ENCODE measurements at regions not wholly inside any gene's neighbourhood (a gene's known extent, or its start where the extent isn't known, plus 50 kb on each side); places are given as distances from the start of the nearest gene placed in this dataset.

- H3K14ac ChIP-seq (replicated peaks; ENCODE audit: low read depth, low read length), result no peak overlapping the region
- H2BK5ac ChIP-seq (ENCODE audit: low read depth, low read length, poor library complexity, severe bottlenecking), result no peak overlapping the region
- no peak overlapping the region for H2AK5ac ChIP-seq (ENCODE audit: low read depth, low read length)
- dilution Hi-C loops (cut with HindIII; ENCODE audit: low sequenced_read_pairs, unreplicated experiment), result no loop called here
- no peak overlapping the region for H2AK9ac ChIP-seq (replicated peaks; ENCODE audit: low read depth, low read length, poor library complexity)
- H3K4me2 ChIP-seq (ENCODE audit: low read depth, low read length), result no peak overlapping the region
- H3K4ac ChIP-seq (ENCODE audit: low read depth, low read length), result no peak overlapping the region
- H3K79me1 ChIP-seq (ENCODE audit: low read depth in 1 of 2, low read length in 2 of 2), result no peaks in the 10 kb centered on the region
- in situ Hi-C loops (cut with MboI; ENCODE audit: low sequenced_read_pairs), result no loop called here
- WGBS, 2 experiments (ENCODE audit: extremely low coverage in 2 of 2, insufficient read length in 1 of 2), result no CpG with 5 or more reads among the region's 5 CpGs
- H3K27me3 ChIP-seq (ENCODE audit: control insufficient read depth, insufficient read depth, low read length), result no peaks in the 10 kb centered on the region
- no peak overlapping the region for H4K8ac ChIP-seq (ENCODE audit: low read depth in 2 of 2, low read length in 2 of 2)
- no peak overlapping the region for H2AFZ ChIP-seq (replicated peaks; ENCODE audit: low read length, poor library complexity)
- intact Hi-C loops (cut with micrococcal nuclease), result no loop called here
- H4K20me1 ChIP-seq (ENCODE audit: insufficient read depth, low read length), result no peaks in the 10 kb centered on the region
- no peak overlapping the region for H3K56ac ChIP-seq (ENCODE audit: extremely low read depth, insufficient read depth, low read length)
- no peaks in the 10 kb centered on the region for H3K9me3 ChIP-seq (ENCODE audit: control insufficient read depth, insufficient read depth, low read length)
- no TSS peak for BruUV-seq (replicated peaks)
- TF ChIP-seq ELK1 (IDR thresholded peaks at IDR 0.05; ENCODE audit: borderline replicate concordance, low read depth, low read length), result no peak
- TF ChIP-seq MAFK (IDR thresholded peaks at IDR 0.05; ENCODE audit: low read depth, low read length), result no peak
- no peak for TF ChIP-seq CTCF (conservative IDR thresholded peaks at IDR 0.05; ENCODE audit: low read depth, low read length)
- TF ChIP-seq FOS (IDR thresholded peaks at IDR 0.05; ENCODE audit: low read depth, low read length), result no peak
- no peak for TF ChIP-seq USF2 (IDR thresholded peaks at IDR 0.05; ENCODE audit: low read depth, low read length)
- TF ChIP-seq RCOR1 (IDR thresholded peaks at IDR 0.05; ENCODE audit: insufficient replicate concordance, low read length), result no peak
- no peak for TF ChIP-seq CHD1 (IDR thresholded peaks at IDR 0.05; ENCODE audit: low read depth, low read length)
- TF ChIP-seq CEBPB (IDR thresholded peaks at IDR 0.05; ENCODE audit: low read depth, low read length), result no peak
- TF ChIP-seq MXI1 (IDR thresholded peaks at IDR 0.05; ENCODE audit: borderline replicate concordance, low read depth, low read length), result no peak
- no peak for TF ChIP-seq BHLHE40 (IDR thresholded peaks at IDR 0.05; ENCODE audit: low read depth, low read length)
- TF ChIP-seq SMC3 (IDR thresholded peaks at IDR 0.05; ENCODE audit: low read depth, low read length), result no peak
- TF ChIP-seq MAZ (IDR thresholded peaks at IDR 0.05; ENCODE audit: borderline replicate concordance, low read depth, low read length), result no peak
- TF ChIP-seq NFE2L2 (IDR thresholded peaks at IDR 0.05; ENCODE audit: low read depth, low read length), result no peak
- TF ChIP-seq POLR2A (IDR thresholded peaks at IDR 0.05; ENCODE audit: low read depth, low read length), result no peak
- no peak for TF ChIP-seq RFX5 (IDR thresholded peaks at IDR 0.05; ENCODE audit: low read depth, low read length)
- no peak for TF ChIP-seq RAD21 (IDR thresholded peaks at IDR 0.05; ENCODE audit: low read length)
- no peak overlapping the region for H4K5ac ChIP-seq (ENCODE audit: low read depth, low read length)
- no peak overlapping the region for H2BK20ac ChIP-seq (ENCODE audit: low read depth, low read length)
- no peak overlapping the region for H3K18ac ChIP-seq (ENCODE audit: low read depth, low read length)
- H3K4me3 ChIP-seq (ENCODE audit: insufficient read depth, low read depth, low read length), result no peak overlapping the region
- no peak overlapping the region for H2BK120ac ChIP-seq (ENCODE audit: low read depth, low read length)
- H3K9ac ChIP-seq (ENCODE audit: low read depth, low read length), result no peak overlapping the region
- ChIA-PET POLR2A (ENCODE audit: unreplicated experiment) (no interaction called here), CTCF (no interaction called here)
- DNase-seq, result no peak
- no peak overlapping the region for H3K27ac ChIP-seq (ENCODE audit: insufficient read depth, low read length)
- H3K36me3 ChIP-seq (ENCODE audit: control insufficient read depth, insufficient read depth, low read length), result no peaks in the 10 kb centered on the region
- H3K9me1 ChIP-seq (ENCODE audit: insufficient read depth, low read length), result no peaks in the 10 kb centered on the region
- no peak for ATAC-seq (ENCODE audit: low read depth)
- no peak overlapping the region for H2BK15ac ChIP-seq (ENCODE audit: low read depth, low read length)
- no peak overlapping the region for H4K91ac ChIP-seq (ENCODE audit: insufficient read depth, low read depth, low read length)
- no peak overlapping the region for H3K23ac ChIP-seq (ENCODE audit: low read depth, low read length)
- peaks cover 2% of the 10 kb centered on the region; the same call in 1 of the 2 replicates for H3K4me1 ChIP-seq (ENCODE audit: control insufficient read depth, insufficient read depth, low read length)
Measured at GRCh38 chrX:13168269-13168668, 123.8 kb upstream of the FAM9C start.
